Thyroid gland (tissue), 4 donors: ENCODE measurements at regions not wholly inside any gene's neighbourhood (a gene's known extent, or its start where the extent isn't known, plus 50 kb on each side); places are given as distances from the start of the nearest gene placed in this dataset.

Experiments used
- DNase-seq, 2 donors: peaks; one replicate each; pipeline ENCODE4 v3.0.0-alpha.2; 2019
- H3K27ac ChIP-seq, 3 donors: fragments of 200-600 bp; sonication (generic); 1 replicate in 2 of 3; 2 replicates in 1 of 3; pipeline ENCODE4 v1.5.1; 2016 to 2019; ENCODE audit warnings: mild to moderate bottlenecking in 1 of 3, moderate library complexity in 1 of 3
- H3K27me3 ChIP-seq: fragments of 200-600 bp; sonication (generic); one replicate; pipeline ENCODE4 v1.5.1; 2019
- H3K36me3 ChIP-seq, 2 donors: fragments of 200-600 bp; sonication (generic); one replicate each; pipeline ENCODE4 v1.5.1; 2016 to 2019
- H3K4me1 ChIP-seq, 2 donors: fragments of 200-600 bp; sonication (generic); one replicate each; pipeline ENCODE4 v1.5.1; 2017 to 2019
- H3K4me3 ChIP-seq, 3 donors: fragments of 200-600 bp; sonication (generic); replicated peaks in 1 of 3; 1 replicate in 2 of 3; 2 replicates in 1 of 3; pipeline ENCODE4 v1.5.1; 2016; ENCODE audit warnings: mild to moderate bottlenecking in 1 of 3
- H3K9me3 ChIP-seq: fragments of 200-600 bp; sonication (generic); one replicate; pipeline ENCODE4 v1.5.1; 2017
- CTCF ChIP-seq, 6 experiments: fragments of 200-600 bp in 3 of 6; fragments of 450-650 bp in 3 of 6; sonication (generic) in 3 of 6; IDR thresholded peaks; one replicate each; pipeline ENCODE4 v1.5.1; 2016 to 2019; ENCODE audit warnings: antibody characterized with exemption in 6 of 6, mild to moderate bottlenecking in 2 of 6, inconsistent platforms in 1 of 6, moderate library complexity in 1 of 6
- POLR2A ChIP-seq, 2 donors: fragments of 450-650 bp; IDR thresholded peaks; one replicate each; pipeline ENCODE4 v1.6.1; 2017; ENCODE audit warnings: antibody characterized with exemption in 2 of 2, mild to moderate bottlenecking in 2 of 2, moderate library complexity in 1 of 2
- WGBS, 2 donors: methylation state at CpG; one replicate each; pipeline ENCODE4 v1.1.5; 2017; 5-methylcytosine and 5-hydroxymethylcytosine counted together
- intact Hi-C: fragments of 100-400 bp; cut with DNase I; formaldehyde crosslinking; loops from one replicate; pipeline ENCODE4 v1.15.1; 2023

DNA sequence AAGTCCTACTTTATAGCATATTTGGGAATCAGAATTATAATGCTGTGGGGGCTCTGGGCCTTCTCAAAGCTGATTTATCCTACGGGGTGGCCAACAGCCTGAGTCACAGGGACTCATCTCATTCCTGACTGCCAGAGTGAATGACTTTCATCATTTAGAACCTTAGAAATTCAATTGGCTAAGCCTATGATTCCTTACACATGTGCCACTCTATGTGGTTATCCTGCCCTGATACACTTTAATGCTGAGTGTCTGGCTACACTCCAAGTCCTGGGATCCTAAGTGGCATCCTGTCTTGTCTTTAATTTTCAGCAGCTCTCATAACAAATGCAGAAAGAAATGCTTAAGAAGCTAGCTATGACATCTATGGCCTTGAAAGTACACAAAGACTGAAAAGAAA, 75.2 kb upstream of the FREM1 start:
- no peak for TF ChIP-seq CTCF (IDR thresholded peaks at IDR 0.05)
- H3K4me3 ChIP-seq, result no peak overlapping the region
- no peak overlapping the region for H3K27ac ChIP-seq
- no peaks in the 10 kb centered on the region for H3K4me1 ChIP-seq
- 63 to 95% methylated on average over 1 of the region's 1 CpG for WGBS, 2 donors
- intact Hi-C loops, result no loop called here
- no peaks in the 10 kb centered on the region for H3K27me3 ChIP-seq
- no peaks in the 10 kb centered on the region for H3K9me3 ChIP-seq
- no peaks in the 10 kb centered on the region for H3K36me3 ChIP-seq
- no peak for DNase-seq

DNA sequence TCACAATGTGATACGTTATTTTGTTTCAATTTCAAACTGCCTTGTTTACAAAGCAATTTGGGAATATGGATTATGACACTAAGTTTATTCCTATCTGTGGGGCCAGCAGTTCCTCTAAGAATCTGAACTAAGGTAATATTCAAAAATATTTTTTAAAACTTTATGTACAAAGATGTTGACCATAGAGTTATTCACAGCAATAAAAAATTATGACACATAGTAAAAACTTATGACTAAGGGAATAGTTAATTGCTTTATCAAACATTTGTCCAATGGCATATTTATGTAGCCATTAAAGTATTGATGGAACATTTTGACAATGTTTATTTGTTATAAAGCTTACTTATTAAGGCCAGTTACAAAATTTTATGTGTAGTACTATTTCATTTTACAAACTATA, 73.4 kb upstream of the FREM1 start:
- WGBS, 2 donors, result 88 to 92% methylated on average over 1 of the region's 1 CpG
- intact Hi-C loops, result no loop called here
- TF ChIP-seq POLR2A (IDR thresholded peaks at IDR 0.05), result no peak
- no peak for TF ChIP-seq CTCF (IDR thresholded peaks at IDR 0.05)
- no peak for DNase-seq
- H3K27me3 ChIP-seq, result no peaks in the 10 kb centered on the region
- H3K4me1 ChIP-seq, result no peaks in the 10 kb centered on the region
- no peak overlapping the region for H3K27ac ChIP-seq
- H3K4me3 ChIP-seq, result no peak overlapping the region
- H3K9me3 ChIP-seq, result no peaks in the 10 kb centered on the region
- H3K36me3 ChIP-seq, result no peaks in the 10 kb centered on the region

DNA sequence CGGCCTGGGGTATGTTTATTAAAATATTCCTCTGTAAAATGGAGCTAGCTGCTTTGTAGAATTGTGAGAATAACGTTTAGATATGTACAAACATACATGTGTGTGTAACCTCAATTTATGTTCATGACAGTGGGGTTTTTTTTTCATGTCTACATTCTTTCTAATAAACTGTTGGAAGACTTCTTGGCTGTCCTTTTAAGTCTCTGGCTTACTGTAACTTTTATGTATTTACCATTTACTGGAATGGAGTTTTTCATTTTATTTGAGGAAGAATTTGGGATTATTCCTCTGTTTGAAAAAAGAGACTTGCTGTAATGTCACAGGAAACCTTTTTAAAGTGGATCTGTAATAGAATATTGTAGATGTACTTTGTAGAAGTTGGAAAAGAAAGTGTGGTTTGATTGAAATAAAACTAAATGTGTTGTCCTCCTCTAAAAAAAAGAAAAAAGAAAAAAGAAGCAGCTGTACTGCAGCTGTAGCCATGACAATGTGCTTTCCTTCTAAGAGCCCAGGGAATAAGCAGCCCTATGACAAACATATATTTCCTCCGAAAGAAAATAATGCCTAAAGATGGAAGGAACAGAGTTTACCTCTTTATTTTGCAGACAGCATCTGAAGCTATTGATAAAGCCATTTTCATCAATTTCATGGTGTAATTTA, 71.2 kb upstream of the FREM1 start:
- Histone ChIP-seq H3K4me1 (no peaks in the 10 kb centered on the region), H3K27ac (no peak overlapping the region), H3K9me3 (no peaks in the 10 kb centered on the region), H3K4me3 (no peak overlapping the region), H3K36me3 (no peaks in the 10 kb centered on the region), H3K27me3 (no peaks in the 10 kb centered on the region)
- WGBS, 2 donors, result 70 to 75% methylated on average over 3 of the region's 3 CpGs
- TF ChIP-seq CTCF (IDR thresholded peaks at IDR 0.05) (no peak), POLR2A (IDR thresholded peaks at IDR 0.05) (no peak)
- DNase-seq, result no peak
- intact Hi-C loops, result no loop called here

DNA sequence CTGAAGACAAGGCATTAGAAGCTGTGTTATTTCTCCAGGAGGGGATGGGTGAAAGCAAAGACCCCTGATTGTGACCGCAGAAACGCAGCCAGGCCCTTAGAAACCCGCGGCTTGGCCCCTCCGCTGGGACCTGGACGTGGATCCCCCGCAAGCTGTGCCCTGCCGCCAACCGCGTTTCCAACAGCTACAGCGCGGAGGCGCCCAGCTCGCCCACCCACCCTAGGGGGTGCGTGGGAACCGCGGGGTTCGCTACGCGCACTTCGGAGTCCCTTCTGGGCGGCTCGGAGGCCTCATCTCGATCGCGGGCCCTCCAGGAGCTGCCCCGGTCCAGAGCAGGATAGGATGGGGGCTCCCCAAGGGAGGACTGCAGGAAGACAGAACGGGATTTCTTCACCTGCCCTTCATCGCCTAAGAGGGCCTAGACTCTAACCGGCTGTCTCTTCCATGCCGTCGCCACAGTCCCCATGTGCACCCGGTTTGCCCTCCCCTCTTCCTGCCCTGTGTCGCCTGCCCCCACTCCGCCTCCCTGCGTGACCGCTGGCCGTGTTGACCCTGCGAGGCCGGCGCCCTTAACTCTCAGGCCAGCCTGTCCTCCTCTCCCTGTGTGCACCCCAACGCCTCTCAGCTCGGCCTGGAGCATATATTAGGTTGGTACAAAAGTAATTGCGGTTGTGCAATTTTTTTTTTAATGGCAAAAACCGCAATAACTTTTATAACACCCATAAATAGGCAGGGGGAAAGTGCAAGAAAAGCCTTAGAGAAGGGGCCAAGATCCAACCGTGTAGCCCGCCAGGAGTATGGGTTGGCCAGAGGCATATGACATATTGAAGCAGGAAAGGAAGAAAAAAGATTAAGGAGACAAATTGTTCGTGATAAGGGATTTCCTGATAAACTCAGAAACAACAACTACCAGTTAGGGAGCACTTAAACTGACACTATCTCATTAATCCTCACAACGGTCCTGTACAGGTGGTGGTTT, 68.1 kb upstream of the FREM1 start:
- Histone ChIP-seq H3K27ac (no peak overlapping the region), H3K9me3 (no peaks in the 10 kb centered on the region), H3K36me3 (no peaks in the 10 kb centered on the region), H3K4me3 (no peak overlapping the region), H3K27me3 (no peaks in the 10 kb centered on the region), H3K4me1 (no peaks in the 10 kb centered on the region)
- no peak for TF ChIP-seq POLR2A (IDR thresholded peaks at IDR 0.05)
- TF ChIP-seq CTCF (IDR thresholded peaks at IDR 0.05), result no peak
- intact Hi-C loops, result no loop called here
- WGBS, 2 donors, result 69 to 83% methylated on average over 35 to 37 of the region's 49 CpGs
- DNase-seq, result no peak
